Ishikawa (cell line): ENCODE measurements at regions not wholly inside any gene's neighbourhood (a gene's known extent, or its start where the extent isn't known, plus 50 kb on each side); places are given as distances from the start of the nearest gene placed in this dataset.

Source experiments
- FOXM1 ChIP-seq: IDR thresholded peaks from 2 replicates; pipeline ENCODE4 v1.6.1; 2012; ENCODE audit warnings: low read depth, borderline replicate concordance
- RAD21 ChIP-seq: IDR thresholded peaks from 2 replicates; pipeline ENCODE4 v1.6.1; 2012; ENCODE audit warnings: low read depth
- TAF1 ChIP-seq: IDR thresholded peaks from 2 replicates; pipeline ENCODE4 v1.6.1; 2012; ENCODE audit warnings: low read depth, mild to moderate bottlenecking
- TF ChIP-seq, protein P1 (sequence below): IDR thresholded peaks from 2 replicates; pipeline ENCODE4 v1.6.1; 2012
- TF ChIP-seq, protein P2 (sequence below): IDR thresholded peaks from 2 replicates; pipeline ENCODE4 v1.6.1; 2012

DNA sequence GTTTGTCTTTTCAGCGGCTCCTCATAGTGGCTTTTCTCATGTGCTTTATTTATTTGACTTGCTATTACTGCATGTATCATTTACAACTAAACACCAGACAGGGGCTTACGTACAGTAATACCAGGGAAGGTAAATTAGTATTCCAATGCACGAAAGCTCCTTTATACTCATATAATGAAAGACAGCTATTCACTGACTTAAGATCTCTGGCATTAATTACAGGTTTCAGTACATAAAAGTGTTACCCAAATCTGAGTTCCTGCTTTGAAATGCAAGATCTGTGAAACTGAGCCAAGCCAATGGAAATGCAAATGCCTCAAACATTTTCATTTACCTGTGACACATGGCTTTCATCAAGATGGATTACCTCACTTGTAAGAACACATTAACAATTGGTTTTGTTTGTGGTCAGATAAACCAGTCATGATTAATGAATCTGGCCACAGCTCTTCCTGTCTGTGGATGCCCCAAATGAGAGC, 107.2 kb downstream of the ANAPC4 start:
- TF ChIP-seq RAD21 (no peak), TAF1 (no peak), FOXM1 (no peak)
- TF ChIP-seq, protein P1, sequence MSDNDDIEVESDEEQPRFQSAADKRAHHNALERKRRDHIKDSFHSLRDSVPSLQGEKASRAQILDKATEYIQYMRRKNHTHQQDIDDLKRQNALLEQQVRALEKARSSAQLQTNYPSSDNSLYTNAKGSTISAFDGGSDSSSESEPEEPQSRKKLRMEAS = no peak
- TF ChIP-seq, protein P2, sequence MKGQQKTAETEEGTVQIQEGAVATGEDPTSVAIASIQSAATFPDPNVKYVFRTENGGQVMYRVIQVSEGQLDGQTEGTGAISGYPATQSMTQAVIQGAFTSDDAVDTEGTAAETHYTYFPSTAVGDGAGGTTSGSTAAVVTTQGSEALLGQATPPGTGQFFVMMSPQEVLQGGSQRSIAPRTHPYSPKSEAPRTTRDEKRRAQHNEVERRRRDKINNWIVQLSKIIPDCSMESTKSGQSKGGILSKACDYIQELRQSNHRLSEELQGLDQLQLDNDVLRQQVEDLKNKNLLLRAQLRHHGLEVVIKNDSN = no peak
